KOPT-K1 (cell line): ENCODE measurements at regions not wholly inside any gene's neighbourhood (a gene's known extent, or its start where the extent isn't known, plus 50 kb on each side); places are given as distances from the start of the nearest gene placed in this dataset.
"Not testable (repeated sequence)": the region's sequence is repeated elsewhere in the genome, so short reads cannot be mapped to it uniquely, and the experiment has no call there.

Source experiments
- H3K27ac ChIP-seq: fragments of 200-600 bp; sonication (generic); 2 replicates; pipeline ENCODE4 v1.5.1; 2016; ENCODE audit warnings: antibody characterized with exemption, mild to moderate bottlenecking, low read depth, low read length; ENCODE audit not compliant: poor library complexity, severe bottlenecking
- H3K36me3 ChIP-seq: fragments of 200-600 bp; sonication (generic); 2 replicates; pipeline ENCODE4 v1.5.1; 2017; ENCODE audit warnings: antibody characterized with exemption, mild to moderate bottlenecking, low read length, moderate library complexity; ENCODE audit not compliant: insufficient read depth
- H3K9me3 ChIP-seq: fragments of 200-600 bp; sonication (generic); 2 replicates; pipeline ENCODE4 v1.5.1; 2017; ENCODE audit warnings: antibody characterized with exemption, low read length, mild to moderate bottlenecking; ENCODE audit not compliant: insufficient read depth, poor library complexity, severe bottlenecking

GRCh38 chr2:111294699-111295098, 174.0 kb downstream of the BCL2L11 start:
- not testable (repeated sequence) for H3K9me3 ChIP-seq, H3K27ac ChIP-seq, H3K36me3 ChIP-seq

GRCh38 chr2:111296122-111296804, 175.5 kb downstream of the BCL2L11 start:
- not testable (repeated sequence) for H3K27ac ChIP-seq, H3K36me3 ChIP-seq, H3K9me3 ChIP-seq

GRCh38 chr2:111297128-111297527, 176.4 kb downstream of the BCL2L11 start:
- not testable (repeated sequence) for H3K27ac ChIP-seq, H3K9me3 ChIP-seq

GRCh38 chr2:111298927-111299326, 178.2 kb downstream of the BCL2L11 start:
- not testable (repeated sequence) for H3K36me3 ChIP-seq, H3K27ac ChIP-seq, H3K9me3 ChIP-seq

More at GRCh38 chr2:111297128-111297527, 176.4 kb downstream of the BCL2L11 start:
- H3K36me3 ChIP-seq, result not testable (repeated sequence)

GRCh38 chr2:111299635-111300034, 178.9 kb downstream of the BCL2L11 start:
- H3K9me3 ChIP-seq, H3K36me3 ChIP-seq, H3K27ac ChIP-seq: not testable (repeated sequence)

- not testable (repeated sequence) for H3K27ac ChIP-seq, H3K36me3 ChIP-seq, H3K9me3 ChIP-seq
Measured at GRCh38 chr2:111301677-111302076, 181.0 kb downstream of the BCL2L11 start.

- H3K36me3 ChIP-seq, H3K27ac ChIP-seq, H3K9me3 ChIP-seq: not testable (repeated sequence)
Measured at GRCh38 chr2:111302397-111303218, 181.9 kb downstream of the BCL2L11 start.

- H3K27ac ChIP-seq, H3K36me3 ChIP-seq, H3K9me3 ChIP-seq: not testable (repeated sequence)
Measured at GRCh38 chr2:111307302-111307701, 186.6 kb downstream of the BCL2L11 start.

GRCh38 chr2:111309231-111310075, 188.7 kb downstream of the BCL2L11 start:
- not testable (repeated sequence) for H3K36me3 ChIP-seq, H3K27ac ChIP-seq, H3K9me3 ChIP-seq

GRCh38 chr2:111310395-111310794, 189.7 kb downstream of the BCL2L11 start:
- H3K27ac ChIP-seq, H3K36me3 ChIP-seq, H3K9me3 ChIP-seq: not testable (repeated sequence)

- not testable (repeated sequence) for H3K27ac ChIP-seq, H3K9me3 ChIP-seq, H3K36me3 ChIP-seq
Measured at GRCh38 chr2:111311568-111311967, 190.9 kb downstream of the BCL2L11 start.

GRCh38 chr2:111312897-111313607, 192.3 kb downstream of the BCL2L11 start:
- H3K36me3 ChIP-seq, H3K9me3 ChIP-seq, H3K27ac ChIP-seq: not testable (repeated sequence)

GRCh38 chr2:111313711-111314110, 193.0 kb downstream of the BCL2L11 start:
- not testable (repeated sequence) for H3K9me3 ChIP-seq, H3K36me3 ChIP-seq, H3K27ac ChIP-seq

- not testable (repeated sequence) for H3K36me3 ChIP-seq, H3K27ac ChIP-seq, H3K9me3 ChIP-seq
Measured at GRCh38 chr2:111315188-111315917, 194.6 kb downstream of the BCL2L11 start.
